ENCODE measurements at regions not wholly inside any gene's neighbourhood (a gene's known extent, or its start where the extent isn't known, plus 50 kb on each side); places are given as distances from the start of the nearest gene placed in this dataset.

- Histone ChIP-seq H3K36me3 (ENCODE audit: control insufficient read depth, insufficient read depth, low read length) (no peaks in the 10 kb centered on the region), H3K9me1 (ENCODE audit: insufficient read depth, low read length) (no peaks in the 10 kb centered on the region), H3K4me1 (ENCODE audit: control insufficient read depth, insufficient read depth, low read length) (no peaks in the 10 kb centered on the region), H4K20me1 (ENCODE audit: insufficient read depth, low read length) (no peaks in the 10 kb centered on the region), H3K27ac (ENCODE audit: insufficient read depth, low read length) (no peak overlapping the region), H4K8ac (ENCODE audit: low read depth in 2 of 2, low read length in 2 of 2) (no peak overlapping the region), H3K79me1 (ENCODE audit: low read depth in 1 of 2, low read length in 2 of 2) (no peaks in the 10 kb centered on the region), H3K9ac (ENCODE audit: low read depth, low read length) (no peak overlapping the region), H4K91ac (ENCODE audit: insufficient read depth, low read depth, low read length) (no peak overlapping the region), H4K5ac (ENCODE audit: low read depth, low read length) (no peak overlapping the region), H3K4me3 (ENCODE audit: insufficient read depth, low read depth, low read length) (no peak overlapping the region), H3K4ac (ENCODE audit: low read depth, low read length) (no peak overlapping the region), H3K56ac (ENCODE audit: extremely low read depth, insufficient read depth, low read length) (no peak overlapping the region), H2AK9ac (replicated peaks; ENCODE audit: low read depth, low read length, poor library complexity) (no peak overlapping the region), H3K27me3 (ENCODE audit: control insufficient read depth, insufficient read depth, low read length) (peaks cover 38% of the 10 kb centered on the region), H3K23ac (ENCODE audit: low read depth, low read length) (no peak overlapping the region), H3K18ac (ENCODE audit: low read depth, low read length) (no peak overlapping the region), H2BK5ac (ENCODE audit: low read depth, low read length, poor library complexity, severe bottlenecking) (no peak overlapping the region), H2BK20ac (ENCODE audit: low read depth, low read length) (no peak overlapping the region), H2AFZ (replicated peaks; ENCODE audit: low read length, poor library complexity) (no peak overlapping the region), H3K4me2 (ENCODE audit: low read depth, low read length) (no peak overlapping the region), H3K14ac (replicated peaks; ENCODE audit: low read depth, low read length) (no peak overlapping the region), H2BK120ac (ENCODE audit: low read depth, low read length) (no peak overlapping the region), H2AK5ac (ENCODE audit: low read depth, low read length) (no peak overlapping the region), H2BK15ac (ENCODE audit: low read depth, low read length) (no peak overlapping the region), H3K9me3 (ENCODE audit: control insufficient read depth, insufficient read depth, low read length) (no peaks in the 10 kb centered on the region)
- BruUV-seq (replicated peaks), result no TSS peak
- ATAC-seq (ENCODE audit: low read depth) (no peak), DNase-seq (no peak)
- dilution Hi-C loops (cut with HindIII; ENCODE audit: low sequenced_read_pairs, unreplicated experiment) (no loop called here), in situ Hi-C loops (cut with MboI; ENCODE audit: low sequenced_read_pairs) (no loop called here), intact Hi-C loops (cut with micrococcal nuclease) (no loop called here)
- ChIA-PET CTCF (interaction anchor here (0.6 kb wide), 1 partner anchor 410 kb away, joined by 5 read pairs; no protein-coding TSS in a partner anchor), POLR2A (ENCODE audit: unreplicated experiment) (no interaction called here)
- WGBS, 2 experiments (ENCODE audit: extremely low coverage in 2 of 2, insufficient read length in 1 of 2), result no CpG with 5 or more reads among the region's 1 CpG
- TF ChIP-seq MAFK (IDR thresholded peaks at IDR 0.05; ENCODE audit: low read depth, low read length) (no peak), RFX5 (IDR thresholded peaks at IDR 0.05; ENCODE audit: low read depth, low read length) (no peak), CTCF (conservative IDR thresholded peaks at IDR 0.05; ENCODE audit: low read depth, low read length) (no peak)
These were observed 183.8 kb downstream of the DAD1 start for GRCh38 chr14:22405201-22405600.

Measured in IMR-90 (cell line).